ENCODE measurements at regions not wholly inside any gene's neighbourhood (a gene's known extent, or its start where the extent isn't known, plus 50 kb on each side); places are given as distances from the start of the nearest gene placed in this dataset.

DNA sequence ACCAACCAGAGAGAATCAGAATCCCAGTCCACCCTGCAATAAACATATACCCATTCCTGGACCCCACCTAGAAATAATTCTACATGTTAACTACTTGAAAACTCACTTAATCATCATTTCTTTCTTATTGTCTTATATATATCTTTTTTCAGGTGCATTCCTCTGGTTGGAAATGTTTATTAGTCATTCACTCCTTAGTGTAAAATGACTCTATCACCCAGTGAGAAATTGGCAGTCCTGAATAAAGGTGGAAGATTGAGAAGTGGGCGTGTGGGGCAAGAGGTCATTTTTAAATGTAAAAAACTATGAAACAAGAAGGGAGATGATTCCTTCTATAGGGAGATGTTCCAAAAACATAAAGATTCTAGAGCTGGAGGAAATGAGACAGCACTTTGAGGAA lies 101.2 kb upstream of the MBNL2 start:
- no peak for TF ChIP-seq CTCF (IDR thresholded peaks at IDR 0.05; ENCODE audit: extremely low read depth in 1 of 2, insufficient read depth in 1 of 2, low read depth in 1 of 2, low read length in 2 of 2)
- no peak for TF ChIP-seq EZH2 (IDR thresholded peaks at IDR 0.05; ENCODE audit: borderline replicate concordance, low read depth, low read length, severe bottlenecking)
- no peak for TF ChIP-seq POLR2A (IDR thresholded peaks at IDR 0.05; ENCODE audit: low read depth, low read length)
- TF ChIP-seq FOS (IDR thresholded peaks at IDR 0.05; ENCODE audit: borderline replicate concordance, insufficient read depth, low read length), result no peak
- TF ChIP-seq JUN (IDR thresholded peaks at IDR 0.05; ENCODE audit: borderline replicate concordance, insufficient read depth, insufficient read length, low read depth), result no peak
- no peak for TF ChIP-seq POLR2AphosphoS5 (IDR thresholded peaks at IDR 0.05; ENCODE audit: insufficient read depth, low read depth, low read length)
- no peak for TF ChIP-seq MAX (IDR thresholded peaks at IDR 0.05; ENCODE audit: insufficient read depth, insufficient read length)
- no peak for TF ChIP-seq GATA2 (IDR thresholded peaks at IDR 0.05; ENCODE audit: insufficient read depth, insufficient read length, low read depth, low read length)

Measured in endothelial cell of umbilical vein (primary cell).